GM12865 (cell line): ENCODE measurements at regions not wholly inside any gene's neighbourhood (a gene's known extent, or its start where the extent isn't known, plus 50 kb on each side); places are given as distances from the start of the nearest gene placed in this dataset.

Experiments
- DNase-seq: peaks from one replicate; pipeline ENCODE4 v3.0.0; 2010; ENCODE audit warnings: low read depth
- H3K4me3 ChIP-seq: 2 replicates; pipeline ENCODE4 v1.5.1; 2011; ENCODE audit warnings: mild to moderate bottlenecking, low read depth, low read length, control low read depth
- TF ChIP-seq, protein P1 (sequence below): IDR thresholded peaks from 2 replicates; pipeline ENCODE4 v1.5.1; 2011; ENCODE audit warnings: low read length, control low read depth, low read depth, inconsistent platforms; ENCODE audit not compliant: insufficient read depth; ENCODE audit errors: missing control alignments

DNA sequence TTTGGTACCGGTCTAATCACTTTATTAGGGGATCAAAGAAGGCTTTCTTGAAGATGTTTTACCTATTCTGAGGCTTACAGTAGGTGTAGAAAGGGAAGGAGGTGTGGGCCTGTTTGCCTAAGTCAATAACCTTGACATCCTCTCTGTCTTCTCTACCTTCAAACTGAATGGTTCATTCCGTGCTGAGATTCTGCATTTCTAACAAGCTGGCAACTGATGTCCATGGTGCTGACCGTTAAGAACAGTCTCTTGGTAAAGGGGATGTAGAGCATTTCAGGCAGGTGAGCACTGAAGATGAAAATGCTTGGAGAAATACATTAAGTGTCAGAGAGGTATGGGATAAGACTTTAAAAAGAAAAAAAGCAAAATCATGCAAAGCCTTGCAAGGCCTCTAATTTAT is 51.5 kb upstream of the DGKB start:
- no peak for DNase-seq
- TF ChIP-seq, protein P1, sequence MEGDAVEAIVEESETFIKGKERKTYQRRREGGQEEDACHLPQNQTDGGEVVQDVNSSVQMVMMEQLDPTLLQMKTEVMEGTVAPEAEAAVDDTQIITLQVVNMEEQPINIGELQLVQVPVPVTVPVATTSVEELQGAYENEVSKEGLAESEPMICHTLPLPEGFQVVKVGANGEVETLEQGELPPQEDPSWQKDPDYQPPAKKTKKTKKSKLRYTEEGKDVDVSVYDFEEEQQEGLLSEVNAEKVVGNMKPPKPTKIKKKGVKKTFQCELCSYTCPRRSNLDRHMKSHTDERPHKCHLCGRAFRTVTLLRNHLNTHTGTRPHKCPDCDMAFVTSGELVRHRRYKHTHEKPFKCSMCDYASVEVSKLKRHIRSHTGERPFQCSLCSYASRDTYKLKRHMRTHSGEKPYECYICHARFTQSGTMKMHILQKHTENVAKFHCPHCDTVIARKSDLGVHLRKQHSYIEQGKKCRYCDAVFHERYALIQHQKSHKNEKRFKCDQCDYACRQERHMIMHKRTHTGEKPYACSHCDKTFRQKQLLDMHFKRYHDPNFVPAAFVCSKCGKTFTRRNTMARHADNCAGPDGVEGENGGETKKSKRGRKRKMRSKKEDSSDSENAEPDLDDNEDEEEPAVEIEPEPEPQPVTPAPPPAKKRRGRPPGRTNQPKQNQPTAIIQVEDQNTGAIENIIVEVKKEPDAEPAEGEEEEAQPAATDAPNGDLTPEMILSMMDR = no peak
- H3K4me3 ChIP-seq = no peak overlapping the region
